GM12878 (cell line): ENCODE measurements at regions not wholly inside any gene's neighbourhood (a gene's known extent, or its start where the extent isn't known, plus 50 kb on each side); places are given as distances from the start of the nearest gene placed in this dataset.

Experiments
- ATAC-seq: fragments of 200-7000 bp; cut with Tn5 transposase; 3 replicates; pipeline ENCODE4 v1.9.1; 2020; ENCODE audit warnings: mild to moderate bottlenecking, moderate library complexity
- BruUV-seq: library from RNA; stranded (reverse); fragments of 400-500 nt; replicated peaks from 2 replicates; lab custom pipeline; 2021; lab: Mats Ljungman, UMichigan
- CTCF ChIA-PET: fragments of 300-600 bp; sonication (Branson Sonifier 250); formaldehyde crosslinking; extraction: SDS; loops from one replicate; lab custom pipeline; 2021; ENCODE audit warnings: inconsistent platforms; lab: Yijun Ruan, JAX
- POLR2A ChIA-PET: fragments of 350-600 bp; formaldehyde crosslinking; extraction: SDS; loops from one replicate; lab custom pipeline; 2021; ENCODE audit warnings: inconsistent platforms; lab: Charles Lee
- RAD21 ChIA-PET: fragments of 300-600 bp; sonication (Branson Sonifier 250); formaldehyde crosslinking; loops from one replicate; lab custom pipeline; 2023; ENCODE audit warnings: antibody characterized with exemption; ENCODE audit not compliant: unreplicated experiment; lab: Charles Lee
- SMC1A ChIA-PET: fragments of 300-600 bp; sonication (Branson Sonifier 250); formaldehyde crosslinking; loops from one replicate; lab custom pipeline; 2023; ENCODE audit not compliant: unreplicated experiment, uncharacterized antibody; lab: Charles Lee
- DNase-seq: peaks from one replicate; pipeline ENCODE4 v3.0.0-alpha.2; 2011; ENCODE audit warnings: low read depth, low spot score
- FAIRE-seq: peaks from 3 replicates; lab custom pipeline; 2011; peaks lifted over from hg19 to GRCh38; lab: Jason Lieb, UNC
- H2AFZ ChIP-seq: 2 replicates; pipeline ENCODE4 v1.6.0; 2011; ENCODE audit warnings: low read depth, low read length, control low read depth; ENCODE audit not compliant: control insufficient read depth
- H3K27ac ChIP-seq: 2 replicates; pipeline ENCODE4 v1.5.1; 2011; ENCODE audit warnings: control low read depth; ENCODE audit not compliant: control insufficient read depth, insufficient read depth
- H3K27me3 ChIP-seq, 2 experiments: replicated peaks in 1 of 2; 2 replicates each; pipeline versions ENCODE4 v1.6.0 to v1.6.1; 2011; ENCODE audit warnings: low read length in 1 of 2; ENCODE audit not compliant: control insufficient read depth in 2 of 2, insufficient read depth in 2 of 2
- H3K36me3 ChIP-seq, 2 experiments: 2 replicates each; pipeline ENCODE4 v1.5.1; 2011; ENCODE audit warnings: low read length in 1 of 2; ENCODE audit not compliant: control insufficient read depth in 2 of 2, insufficient read depth in 2 of 2
- H3K4me1 ChIP-seq: 2 replicates; pipeline ENCODE4 v1.6.1; 2011; ENCODE audit warnings: mild to moderate bottlenecking, low read length, moderate library complexity, mixed read lengths; ENCODE audit not compliant: control insufficient read depth, insufficient read depth
- H3K4me2 ChIP-seq: 2 replicates; pipeline ENCODE4 v1.6.0; 2011; ENCODE audit warnings: control low read depth; ENCODE audit not compliant: control insufficient read depth, insufficient read depth
- H3K4me3 ChIP-seq: fragments of 200-600 bp; sonication (generic); 2 replicates; pipeline ENCODE4 v1.5.1; 2016
- H3K79me2 ChIP-seq: 2 replicates; pipeline ENCODE4 v1.6.0; 2011; ENCODE audit warnings: low read length; ENCODE audit not compliant: control insufficient read depth, insufficient read depth
- H3K9ac ChIP-seq: 2 replicates; pipeline ENCODE4 v1.8.0; 2011; ENCODE audit warnings: low read length, control low read depth, mixed read lengths; ENCODE audit not compliant: control insufficient read depth, insufficient read depth
- H3K9me3 ChIP-seq: replicated peaks from 3 replicates; pipeline ENCODE4 v1.5.1; 2011; ENCODE audit warnings: mild to moderate bottlenecking, low read length; ENCODE audit not compliant: control insufficient read depth, insufficient read depth
- H4K20me1 ChIP-seq: 2 replicates; pipeline ENCODE4 v1.6.0; 2011; ENCODE audit not compliant: control insufficient read depth, insufficient read depth
- CHD2 ChIP-seq: IDR thresholded peaks from 2 replicates; pipeline ENCODE4 v1.6.1; 2011; ENCODE audit warnings: low read depth, low read length, improper control_type of control experiment, borderline replicate concordance
- HDGF ChIP-seq: fragments of 450-650 bp; IDR thresholded peaks from 2 replicates; pipeline ENCODE4 v1.6.1; 2016; ENCODE audit warnings: antibody characterized with exemption
- JUND ChIP-seq: IDR thresholded peaks from 2 replicates; pipeline ENCODE4 v1.6.1; 2012; ENCODE audit warnings: low read depth, mild to moderate bottlenecking, low read length, improper control_type of control experiment, moderate library complexity
- NBN ChIP-seq: fragments of 450-650 bp; IDR thresholded peaks from 2 replicates; pipeline ENCODE4 v1.6.1; 2016
- POLR2AphosphoS5 ChIP-seq: IDR thresholded peaks from 2 replicates; pipeline ENCODE4 v1.6.1; 2011; ENCODE audit warnings: mild to moderate bottlenecking, low read length, inconsistent platforms
- POU2F2 ChIP-seq: IDR thresholded peaks from 3 replicates; pipeline ENCODE4 v1.6.1; 2011; ENCODE audit warnings: low read depth, mild to moderate bottlenecking, low read length, borderline replicate concordance
- SIN3A ChIP-seq: IDR thresholded peaks from 2 replicates; pipeline ENCODE4 v1.6.1; 2012; ENCODE audit warnings: low read depth, low read length, improper control_type of control experiment
- SP1 ChIP-seq: IDR thresholded peaks from one replicate; pipeline ENCODE4 v1.6.1; 2011; ENCODE audit warnings: low read depth, low read length
- WGBS: methylation state at CpG from one replicate; pipeline ENCODE4 v1.1.6; 2016; ENCODE audit warnings: low lambda C conversion rate; ENCODE audit not compliant: insufficient replicate concordance, insufficient coverage; ENCODE audit errors: missing lambda C conversion rate; 5-methylcytosine and 5-hydroxymethylcytosine counted together
- in situ Hi-C: fragments of 300-500 bp; cut with MboI; formaldehyde crosslinking; loops from 9 replicates; pipeline ENCODE4 v1.14.3; 2018; ENCODE audit warnings: mixed read lengths
- intact Hi-C: fragments of 100-400 bp; cut with micrococcal nuclease; formaldehyde crosslinking; loops from one replicate; pipeline ENCODE4 v1.14.2; 2022; ENCODE audit not compliant: unreplicated experiment
- TF ChIP-seq, protein P1 (sequence below): IDR thresholded peaks from 2 replicates; pipeline ENCODE4 v1.6.1; 2011; ENCODE audit warnings: borderline replicate concordance, low read depth, mild to moderate bottlenecking, moderate library complexity, low read length; ENCODE audit not compliant: insufficient read depth, poor library complexity, severe bottlenecking
- TF ChIP-seq, protein P2 (sequence below), 3 experiments: IDR thresholded peaks in 2 of 3; conservative IDR thresholded peaks in 1 of 3; 2 replicates each; pipeline ENCODE4 v1.5.1; 2011; ENCODE audit warnings: low read depth in 3 of 3, low read length in 3 of 3, mild to moderate bottlenecking in 3 of 3, control low read depth in 2 of 3, moderate library complexity in 2 of 3, inconsistent platforms in 1 of 3, mixed read lengths in 1 of 3; ENCODE audit not compliant: control insufficient read depth in 2 of 3, insufficient read depth in 1 of 3; ENCODE audit errors: extremely low read depth in 1 of 3

DNA sequence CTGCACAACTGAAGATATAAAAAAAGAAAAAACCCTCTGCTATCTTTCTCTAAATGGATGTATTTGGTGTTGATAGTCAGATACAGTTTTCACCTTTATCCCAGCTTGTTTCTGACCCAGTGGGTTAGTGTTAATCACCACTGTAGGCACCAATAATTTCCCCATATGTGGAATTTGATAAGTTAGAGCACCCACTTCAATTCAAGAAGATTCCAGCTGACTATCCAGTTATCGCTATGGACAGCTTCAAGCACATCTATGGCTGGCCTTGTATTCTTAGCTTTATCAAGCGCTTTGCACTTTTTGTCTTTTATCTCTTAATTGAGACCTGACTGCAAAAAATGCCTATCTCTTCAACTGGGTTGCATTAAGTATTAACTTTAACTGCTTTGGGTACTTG is 200.4 kb downstream of the NR4A2 start (continued):
- TF ChIP-seq, protein P1, sequence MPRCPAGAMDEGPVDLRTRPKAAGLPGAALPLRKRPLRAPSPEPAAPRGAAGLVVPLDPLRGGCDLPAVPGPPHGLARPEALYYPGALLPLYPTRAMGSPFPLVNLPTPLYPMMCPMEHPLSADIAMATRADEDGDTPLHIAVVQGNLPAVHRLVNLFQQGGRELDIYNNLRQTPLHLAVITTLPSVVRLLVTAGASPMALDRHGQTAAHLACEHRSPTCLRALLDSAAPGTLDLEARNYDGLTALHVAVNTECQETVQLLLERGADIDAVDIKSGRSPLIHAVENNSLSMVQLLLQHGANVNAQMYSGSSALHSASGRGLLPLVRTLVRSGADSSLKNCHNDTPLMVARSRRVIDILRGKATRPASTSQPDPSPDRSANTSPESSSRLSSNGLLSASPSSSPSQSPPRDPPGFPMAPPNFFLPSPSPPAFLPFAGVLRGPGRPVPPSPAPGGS: no peak
- TF ChIP-seq NBN (no peak), POLR2AphosphoS5 (no peak), CHD2 (no peak), SP1 (no peak), JUND (no peak), HDGF (no peak), SIN3A (no peak)

DNA sequence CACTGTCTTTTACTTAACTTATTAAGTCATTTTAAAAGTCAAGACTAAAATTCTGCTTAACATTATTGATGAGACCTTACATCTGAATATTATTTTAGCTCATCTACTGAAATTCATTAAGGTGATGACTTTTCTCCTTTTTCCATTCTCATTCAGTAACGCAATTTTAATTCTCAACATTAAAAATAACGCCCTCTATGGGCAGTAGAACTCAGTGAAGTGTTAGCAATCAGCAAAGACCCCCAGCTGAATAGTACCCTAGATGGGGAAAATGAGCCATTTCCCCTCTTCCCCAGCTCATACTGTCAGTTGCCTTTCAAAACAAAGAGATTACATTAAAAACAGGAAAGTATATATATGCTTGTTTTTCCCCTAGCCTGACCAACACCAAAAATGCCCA is 203.3 kb downstream of the NR4A2 start:
- no peak for DNase-seq

More for the DNA sequence above, 203.3 kb downstream of the NR4A2 start:
- ATAC-seq: no peak
- H4K20me1 ChIP-seq: no peaks in the 10 kb centered on the region
- no peaks in the 10 kb centered on the region for H3K79me2 ChIP-seq
- no peaks in the 10 kb centered on the region for H3K4me1 ChIP-seq
- no peaks in the 10 kb centered on the region for H3K9me3 ChIP-seq
- POLR2A ChIA-PET: no interaction called here
- H2AFZ ChIP-seq: no peak overlapping the region
- CTCF ChIA-PET: interaction anchor here (0.8 to 1.3 kb wide), 2 partner anchors 9 to 27 kb away, joined by 3 to 6 read pairs; no protein-coding TSS in a partner anchor
- H3K27me3 ChIP-seq: no peaks in the 10 kb centered on the region
- in situ Hi-C loops (no loop called here), intact Hi-C loops (no loop called here)
- H3K9ac ChIP-seq: no peak overlapping the region
- no TSS peak for BruUV-seq
- no peak for FAIRE-seq
- SMC1A ChIA-PET: interaction anchor here (1.2 to 1.7 kb wide), 3 partner anchors 11 to 18 kb away, joined by 3 read pairs; no protein-coding TSS in a partner anchor
- no peak overlapping the region for H3K4me2 ChIP-seq
- no peaks in the 10 kb centered on the region for H3K36me3 ChIP-seq
- WGBS: 13% methylated on average over 2 of the region's 2 CpGs
- RAD21 ChIA-PET: no interaction called here
- H3K4me3 ChIP-seq: no peak overlapping the region
- no peak for TF ChIP-seq POU2F2
- TF ChIP-seq, protein P2, sequence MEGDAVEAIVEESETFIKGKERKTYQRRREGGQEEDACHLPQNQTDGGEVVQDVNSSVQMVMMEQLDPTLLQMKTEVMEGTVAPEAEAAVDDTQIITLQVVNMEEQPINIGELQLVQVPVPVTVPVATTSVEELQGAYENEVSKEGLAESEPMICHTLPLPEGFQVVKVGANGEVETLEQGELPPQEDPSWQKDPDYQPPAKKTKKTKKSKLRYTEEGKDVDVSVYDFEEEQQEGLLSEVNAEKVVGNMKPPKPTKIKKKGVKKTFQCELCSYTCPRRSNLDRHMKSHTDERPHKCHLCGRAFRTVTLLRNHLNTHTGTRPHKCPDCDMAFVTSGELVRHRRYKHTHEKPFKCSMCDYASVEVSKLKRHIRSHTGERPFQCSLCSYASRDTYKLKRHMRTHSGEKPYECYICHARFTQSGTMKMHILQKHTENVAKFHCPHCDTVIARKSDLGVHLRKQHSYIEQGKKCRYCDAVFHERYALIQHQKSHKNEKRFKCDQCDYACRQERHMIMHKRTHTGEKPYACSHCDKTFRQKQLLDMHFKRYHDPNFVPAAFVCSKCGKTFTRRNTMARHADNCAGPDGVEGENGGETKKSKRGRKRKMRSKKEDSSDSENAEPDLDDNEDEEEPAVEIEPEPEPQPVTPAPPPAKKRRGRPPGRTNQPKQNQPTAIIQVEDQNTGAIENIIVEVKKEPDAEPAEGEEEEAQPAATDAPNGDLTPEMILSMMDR (IDR thresholded peaks at IDR 0.05 in 2 of 3, conservative IDR thresholded peaks at IDR 0.05 in 1 of 3; ENCODE audit: control insufficient read depth in 2 of 3, extremely low read depth in 1 of 3, insufficient read depth in 1 of 3, low read depth in 3 of 3, low read length in 3 of 3): peak in 1 of 3 experiments; percentile 10; a peak in 1 of 6 replicates
- no peak overlapping the region for H3K27ac ChIP-seq
